ENCODE measurements at regions not wholly inside any gene's neighbourhood (a gene's known extent, or its start where the extent isn't known, plus 50 kb on each side); places are given as distances from the start of the nearest gene placed in this dataset.

- no peak overlapping the region for H3K4me3 ChIP-seq (ENCODE audit: extremely low read depth in 1 of 4, insufficient read depth in 2 of 4, low read depth in 3 of 4, low read length in 4 of 4)
- ChIA-PET POLR2A (ENCODE audit: partially characterized antibody) (no interaction called here), CTCF (ENCODE audit: partially characterized antibody) (interaction anchor here (0.6 to 4.3 kb wide), 10 partner anchors 10 to 865 kb away, joined by 3 to 15 read pairs (median 4); no protein-coding TSS in a partner anchor)
- no peaks in the 10 kb centered on the region; a peak in 2 of 7 replicates for H3K4me1 ChIP-seq (replicated peaks in 1 of 4; ENCODE audit: control insufficient read depth in 3 of 4, insufficient read depth in 4 of 4, low read length in 3 of 4)
- no peak overlapping the region for H2BK15ac ChIP-seq (ENCODE audit: low read length)
- H3K18ac ChIP-seq (ENCODE audit: extremely low read depth, low read length) = no peak overlapping the region
- H3K23me2 ChIP-seq (ENCODE audit: low read depth, low read length) = no peaks in the 10 kb centered on the region; the same call in 1 of the 2 replicates
- FAIRE-seq = no peak
- H4K5ac ChIP-seq (ENCODE audit: insufficient read length, low read depth, low read length) = no peak overlapping the region
- H3K56ac ChIP-seq (replicated peaks; ENCODE audit: insufficient read length, low read depth, low read length) = no peak overlapping the region
- TF ChIP-seq HDAC2 (IDR thresholded peaks at IDR 0.05; ENCODE audit: borderline replicate concordance in 1 of 2, low read depth in 2 of 2, low read length in 2 of 2) = no peak
- TF ChIP-seq JUND (IDR thresholded peaks at IDR 0.05; ENCODE audit: low read length) = no peak
- no peak for TF ChIP-seq CTCF (IDR thresholded peaks at IDR 0.05; ENCODE audit: control extremely low read depth in 1 of 3, insufficient read depth in 1 of 3, low read depth in 1 of 3, low read length in 3 of 3)
- TF ChIP-seq PHF8 (conservative IDR thresholded peaks at IDR 0.05; ENCODE audit: low read depth, low read length) = no peak
- no peak for TF ChIP-seq NANOG (IDR thresholded peaks at IDR 0.05; ENCODE audit: insufficient read depth, low read depth, low read length, poor library complexity, severe bottlenecking)
- TF ChIP-seq TBP (IDR thresholded peaks at IDR 0.05; ENCODE audit: low read depth, low read length) = no peak
- no peak for TF ChIP-seq RFX5 (IDR thresholded peaks at IDR 0.05; ENCODE audit: borderline replicate concordance, low read depth, low read length)
- no peak for TF ChIP-seq RAD21 (IDR thresholded peaks at IDR 0.05 in 1 of 2, conservative IDR thresholded peaks at IDR 0.05 in 1 of 2; ENCODE audit: low read depth in 2 of 2, low read length in 2 of 2)
- TF ChIP-seq SAP30 (IDR thresholded peaks at IDR 0.05; ENCODE audit: insufficient read depth, insufficient replicate concordance, low read length) = no peak
- H3K23ac ChIP-seq (ENCODE audit: insufficient read length) = no peak overlapping the region
- no peaks in the 10 kb centered on the region for H3K79me1 ChIP-seq (ENCODE audit: low read depth, low read length)
- no peak overlapping the region for H3K4me2 ChIP-seq (ENCODE audit: insufficient read depth in 1 of 2, low read depth in 2 of 2, low read length in 2 of 2)
- no peak overlapping the region for H3K4ac ChIP-seq (replicated peaks; ENCODE audit: insufficient read length, low read depth, low read length)
- H3K9me3 ChIP-seq (ENCODE audit: insufficient read depth in 2 of 2, low read depth in 1 of 2, low read length in 1 of 2) = no peaks in the 10 kb centered on the region
- no peak overlapping the region for H4K91ac ChIP-seq (replicated peaks; ENCODE audit: insufficient read length, low read length)
- H3K9ac ChIP-seq (replicated peaks in 1 of 4; ENCODE audit: extremely low read depth in 1 of 4, low read depth in 3 of 4, low read length in 3 of 4) = no peak overlapping the region
- no peak overlapping the region for H2BK12ac ChIP-seq (ENCODE audit: low read depth, low read length)
- H3K36me3 ChIP-seq (ENCODE audit: control insufficient read depth in 2 of 4, insufficient read depth in 4 of 4, low read length in 3 of 4) = no peaks in the 10 kb centered on the region
- H4K20me1 ChIP-seq (replicated peaks in 1 of 2; ENCODE audit: control insufficient read depth in 1 of 2, insufficient read depth in 2 of 2, low read length in 2 of 2) = no peaks in the 10 kb centered on the region
- no peak for DNase-seq (ENCODE audit: low read depth in 1 of 2, low spot score in 2 of 2)
- no peak overlapping the region for H2AFZ ChIP-seq (ENCODE audit: low read length)
- H4K8ac ChIP-seq (ENCODE audit: extremely low read depth, insufficient read depth, low read length) = no peak overlapping the region
- H2BK5ac ChIP-seq (ENCODE audit: low read depth, low read length) = no peak overlapping the region
- no peaks in the 10 kb centered on the region for H3K79me2 ChIP-seq (ENCODE audit: control insufficient read depth in 1 of 2, insufficient read depth in 2 of 2, low read length in 2 of 2)
- 94% methylated on average over 8 of the region's 8 CpGs; no CpG with 5 or more reads in 1 of the 2 experiments for WGBS, 2 experiments (ENCODE audit: extremely low coverage in 1 of 2, insufficient coverage in 1 of 2, insufficient read length in 1 of 2, insufficient replicate concordance in 2 of 2, low coverage in 1 of 2, low lambda C conversion rate in 2 of 2, missing lambda C conversion rate in 1 of 2)
- no peaks in the 10 kb centered on the region; a peak in 1 of 7 replicates for H3K27me3 ChIP-seq (replicated peaks in 1 of 4; ENCODE audit: control insufficient read depth in 3 of 4, extremely low read depth in 1 of 4, insufficient read depth in 3 of 4, low read length in 3 of 4)
- H2AK5ac ChIP-seq (ENCODE audit: low read depth, low read length) = no peak overlapping the region
- H2BK120ac ChIP-seq (replicated peaks; ENCODE audit: low read depth, low read length) = no peak overlapping the region
- H2BK20ac ChIP-seq (ENCODE audit: low read length) = no peak overlapping the region
- H3K14ac ChIP-seq (ENCODE audit: insufficient read length) = no peak overlapping the region
- no peak overlapping the region for H3K27ac ChIP-seq (ENCODE audit: low read depth, low read length)
These were observed 649.1 kb upstream of the SORCS1 start for GRCh38 chr10:107813451-107814162.
